Ishikawa (cell line): ENCODE measurements at regions not wholly inside any gene's neighbourhood (a gene's known extent, or its start where the extent isn't known, plus 50 kb on each side); places are given as distances from the start of the nearest gene placed in this dataset.

Experiments used
- EGR1 ChIP-seq: IDR thresholded peaks from 2 replicates; pipeline ENCODE4 v1.6.1; 2012
- FOXM1 ChIP-seq: IDR thresholded peaks from 2 replicates; pipeline ENCODE4 v1.6.1; 2012; ENCODE audit warnings: low read depth, borderline replicate concordance
- RAD21 ChIP-seq: IDR thresholded peaks from 2 replicates; pipeline ENCODE4 v1.6.1; 2012; ENCODE audit warnings: low read depth
- TCF12 ChIP-seq: IDR thresholded peaks from 2 replicates; pipeline ENCODE4 v1.6.1; 2012; ENCODE audit warnings: low read depth
- YY1 ChIP-seq: IDR thresholded peaks from 2 replicates; pipeline ENCODE4 v1.6.1; 2012; ENCODE audit warnings: low read depth

DNA sequence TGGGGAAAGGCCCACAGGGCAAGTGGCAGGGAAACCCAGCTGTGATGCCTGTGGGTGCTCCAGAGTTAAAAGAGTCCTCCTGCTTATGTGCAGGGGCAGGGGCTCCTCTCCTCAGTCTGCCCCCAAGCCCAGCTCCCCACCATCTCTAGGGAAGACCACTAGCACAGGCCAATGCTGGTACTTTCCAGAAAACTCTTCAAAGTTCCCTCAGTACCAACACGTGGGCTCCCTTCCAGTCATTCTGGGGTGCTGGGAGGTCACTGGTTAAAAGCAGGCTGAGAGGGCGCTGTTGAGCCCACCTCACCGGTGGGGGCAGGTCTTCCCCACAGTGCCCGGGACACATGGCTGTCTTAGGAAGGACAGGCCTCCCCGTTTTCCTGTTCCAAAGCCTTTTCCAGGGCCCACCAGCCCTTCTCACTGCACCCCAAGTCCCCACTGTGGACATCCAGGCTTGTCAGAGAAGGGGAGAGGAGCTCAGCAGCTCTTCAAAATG is 154.6 kb downstream of the TRIM29 start:
- TF ChIP-seq FOXM1 (no peak), RAD21 (no peak), EGR1 (no peak), YY1 (no peak), TCF12 (no peak)
